Lower leg skin (tissue), 3 donors: ENCODE measurements at regions not wholly inside any gene's neighbourhood (a gene's known extent, or its start where the extent isn't known, plus 50 kb on each side); places are given as distances from the start of the nearest gene placed in this dataset.

ENCODE experiments used
- POLR2A ChIP-seq, 2 donors: fragments of 450-650 bp; IDR thresholded peaks; one replicate each; pipeline ENCODE4 v1.6.1; 2016 to 2017; ENCODE audit warnings: antibody characterized with exemption in 2 of 2, mild to moderate bottlenecking in 1 of 2, moderate library complexity in 1 of 2
- TF ChIP-seq, protein P1 (sequence below), 3 donors: fragments of 450-650 bp; IDR thresholded peaks; one replicate each; pipeline ENCODE4 v1.5.1; 2016; ENCODE audit warnings: antibody characterized with exemption in 3 of 3, mild to moderate bottlenecking in 3 of 3, moderate library complexity in 2 of 3

DNA sequence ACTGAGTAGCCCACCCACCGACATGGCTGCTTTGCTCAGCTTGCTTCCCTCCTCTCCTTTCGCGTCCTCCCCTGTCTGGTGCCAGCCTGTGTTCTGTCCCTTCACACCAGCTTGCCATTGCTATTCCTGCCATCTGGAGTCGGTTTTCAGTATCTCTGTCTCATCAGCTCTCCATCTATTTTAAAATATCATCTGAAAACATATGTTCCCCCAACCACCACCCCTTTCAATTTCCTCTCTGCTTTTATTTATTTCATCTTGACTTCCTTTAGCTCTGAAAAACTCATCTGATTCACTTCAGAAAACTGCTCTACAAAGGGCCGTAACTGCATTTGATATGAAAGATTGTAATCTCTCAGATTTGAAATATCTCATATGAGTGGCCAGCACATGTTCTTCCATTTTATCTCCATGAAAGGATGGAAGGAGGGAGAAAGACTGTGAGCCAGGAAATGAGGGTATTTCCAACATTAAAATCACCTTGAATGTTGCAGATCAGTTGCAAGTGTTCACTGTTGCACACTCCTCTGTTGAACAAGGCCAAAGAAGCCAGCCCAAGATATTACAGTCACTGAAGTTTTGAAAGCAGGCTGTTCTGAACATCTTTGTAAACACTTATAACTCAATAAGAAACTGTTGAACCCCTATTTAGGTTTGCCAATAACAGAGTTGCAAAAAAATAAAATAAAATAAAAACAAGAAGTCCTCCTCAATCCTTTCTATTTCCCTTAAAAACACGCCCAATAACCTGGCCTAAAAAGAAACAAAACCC lies 202.4 kb upstream of the NEBL start:
- TF ChIP-seq, protein P1, sequence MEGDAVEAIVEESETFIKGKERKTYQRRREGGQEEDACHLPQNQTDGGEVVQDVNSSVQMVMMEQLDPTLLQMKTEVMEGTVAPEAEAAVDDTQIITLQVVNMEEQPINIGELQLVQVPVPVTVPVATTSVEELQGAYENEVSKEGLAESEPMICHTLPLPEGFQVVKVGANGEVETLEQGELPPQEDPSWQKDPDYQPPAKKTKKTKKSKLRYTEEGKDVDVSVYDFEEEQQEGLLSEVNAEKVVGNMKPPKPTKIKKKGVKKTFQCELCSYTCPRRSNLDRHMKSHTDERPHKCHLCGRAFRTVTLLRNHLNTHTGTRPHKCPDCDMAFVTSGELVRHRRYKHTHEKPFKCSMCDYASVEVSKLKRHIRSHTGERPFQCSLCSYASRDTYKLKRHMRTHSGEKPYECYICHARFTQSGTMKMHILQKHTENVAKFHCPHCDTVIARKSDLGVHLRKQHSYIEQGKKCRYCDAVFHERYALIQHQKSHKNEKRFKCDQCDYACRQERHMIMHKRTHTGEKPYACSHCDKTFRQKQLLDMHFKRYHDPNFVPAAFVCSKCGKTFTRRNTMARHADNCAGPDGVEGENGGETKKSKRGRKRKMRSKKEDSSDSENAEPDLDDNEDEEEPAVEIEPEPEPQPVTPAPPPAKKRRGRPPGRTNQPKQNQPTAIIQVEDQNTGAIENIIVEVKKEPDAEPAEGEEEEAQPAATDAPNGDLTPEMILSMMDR (IDR thresholded peaks at IDR 0.05) = no peak
- TF ChIP-seq POLR2A (IDR thresholded peaks at IDR 0.05) = no peak
